Activated naive CD8-positive, alpha-beta T cell (primary cell): ENCODE measurements at regions not wholly inside any gene's neighbourhood (a gene's known extent, or its start where the extent isn't known, plus 50 kb on each side); places are given as distances from the start of the nearest gene placed in this dataset.

Source experiments
- H3K27ac Mint-ChIP-seq: one replicate; pipeline ENCODE4 v1.8.0; 2021; ENCODE audit warnings: mixed read lengths
- H3K27me3 Mint-ChIP-seq: one replicate; pipeline ENCODE4 v1.8.0; 2021; ENCODE audit warnings: mixed read lengths
- H3K36me3 Mint-ChIP-seq: one replicate; pipeline ENCODE4 v1.8.0; 2021; ENCODE audit warnings: mixed read lengths
- H3K4me1 Mint-ChIP-seq: one replicate; pipeline ENCODE4 v1.8.0; 2021; ENCODE audit warnings: low read depth, mixed read lengths
- H3K4me3 Mint-ChIP-seq: one replicate; pipeline ENCODE4 v1.8.0; 2021; ENCODE audit warnings: mild to moderate bottlenecking, mixed read lengths
- H3K9me3 Mint-ChIP-seq: one replicate; pipeline ENCODE4 v1.8.0; 2021; ENCODE audit warnings: low read depth, mixed read lengths

DNA sequence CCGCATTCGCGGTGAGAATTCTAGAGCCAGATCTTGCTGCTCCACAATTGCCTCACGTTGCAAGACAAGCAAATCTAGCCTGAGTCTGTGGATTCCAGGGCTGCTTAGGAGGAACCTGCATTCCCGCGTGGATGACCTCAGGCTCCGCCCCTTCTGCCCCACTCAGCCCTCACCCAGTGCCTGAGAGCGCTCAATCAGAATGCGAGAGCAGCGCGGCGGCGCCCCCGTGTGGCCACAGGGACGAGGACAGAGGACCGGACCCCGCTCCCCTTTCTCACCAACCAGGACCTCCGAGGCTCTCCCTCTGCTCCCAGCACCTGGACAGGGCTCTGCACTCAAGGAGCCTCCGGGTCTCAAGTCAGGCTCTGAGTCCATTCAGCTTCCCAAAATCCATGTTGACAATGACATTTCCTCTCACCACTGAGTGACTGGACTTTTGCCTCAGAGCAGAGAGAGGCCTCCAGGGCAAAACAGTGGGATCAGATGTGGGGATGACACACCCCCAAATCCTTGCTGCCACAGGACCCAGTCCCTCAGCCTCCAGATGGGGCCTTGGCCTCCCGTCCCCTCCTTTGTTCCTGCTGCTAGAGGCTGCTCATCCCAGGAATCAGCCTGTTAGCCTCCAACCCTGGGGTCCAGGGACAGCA lies 52.0 kb downstream of the RPP21 start:
- Mint-ChIP-seq H3K27ac (no peak overlapping the region), H3K36me3 (no peaks in the 10 kb centered on the region), H3K27me3 (peaks cover 11% of the 10 kb centered on the region), H3K9me3 (no peaks in the 10 kb centered on the region), H3K4me1 (peaks cover 8% of the 10 kb centered on the region), H3K4me3 (no peak overlapping the region)

DNA sequence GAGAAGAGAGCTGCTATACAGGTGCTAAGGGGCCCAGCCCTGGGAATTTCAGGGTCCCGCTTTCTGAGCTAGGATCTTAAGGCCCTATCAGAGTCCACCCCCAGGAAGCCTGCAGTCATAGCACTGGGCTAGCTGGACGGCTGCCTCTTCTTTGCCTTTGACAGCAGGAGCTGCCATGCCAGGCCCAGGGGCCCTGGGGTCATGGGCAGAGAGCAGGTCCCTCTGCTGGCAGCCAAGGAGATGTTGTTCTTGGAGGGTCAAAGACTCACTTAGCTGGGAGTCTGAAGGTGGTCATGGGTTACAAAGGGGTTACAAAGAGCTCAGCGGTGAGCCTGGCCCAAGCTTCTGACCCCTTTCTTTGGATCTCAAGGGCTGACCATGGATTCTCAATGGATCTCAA lies 52.7 kb downstream of the RPP21 start:
- H3K36me3 Mint-ChIP-seq: no peaks in the 10 kb centered on the region
- H3K4me1 Mint-ChIP-seq: peaks cover 8% of the 10 kb centered on the region
- H3K4me3 Mint-ChIP-seq: no peak overlapping the region
- H3K27ac Mint-ChIP-seq: no peak overlapping the region
- peaks cover 11% of the 10 kb centered on the region for H3K27me3 Mint-ChIP-seq
- H3K9me3 Mint-ChIP-seq: no peaks in the 10 kb centered on the region

DNA sequence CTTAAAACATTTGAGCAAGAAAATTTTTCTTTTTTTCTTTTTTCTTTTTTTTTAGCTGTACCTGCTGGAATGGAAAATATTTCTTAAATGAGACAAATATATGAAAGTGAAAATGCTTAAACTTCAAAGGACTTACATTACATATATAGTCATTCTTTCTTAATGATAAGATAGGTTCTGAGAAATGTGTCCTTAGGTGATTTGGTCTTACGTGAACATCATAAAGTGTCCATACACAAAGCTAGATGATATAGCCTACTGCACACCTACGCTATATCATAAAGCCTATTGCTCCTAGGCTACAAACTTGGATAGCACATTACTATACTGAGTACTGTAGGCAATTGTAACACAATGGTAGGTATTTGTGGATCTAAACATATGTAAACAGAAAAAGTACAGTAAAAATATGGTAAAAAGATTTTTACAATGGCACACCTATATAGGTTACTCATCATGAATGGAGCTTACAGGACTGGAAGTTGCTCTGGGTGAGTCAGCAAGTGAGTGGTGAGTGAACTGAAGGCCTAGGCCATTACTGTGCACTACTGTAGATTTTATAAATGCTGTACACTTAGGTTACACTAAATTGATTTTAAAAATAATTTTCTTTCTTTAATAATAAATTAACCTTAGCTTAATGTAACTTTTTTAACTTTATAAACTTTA lies 54.6 kb downstream of the RPP21 start:
- Mint-ChIP-seq H3K36me3 (no peaks in the 10 kb centered on the region), H3K4me1 (peaks cover 8% of the 10 kb centered on the region), H3K4me3 (no peak overlapping the region), H3K9me3 (no peaks in the 10 kb centered on the region), H3K27ac (no peak overlapping the region), H3K27me3 (peaks cover 14% of the 10 kb centered on the region)

DNA sequence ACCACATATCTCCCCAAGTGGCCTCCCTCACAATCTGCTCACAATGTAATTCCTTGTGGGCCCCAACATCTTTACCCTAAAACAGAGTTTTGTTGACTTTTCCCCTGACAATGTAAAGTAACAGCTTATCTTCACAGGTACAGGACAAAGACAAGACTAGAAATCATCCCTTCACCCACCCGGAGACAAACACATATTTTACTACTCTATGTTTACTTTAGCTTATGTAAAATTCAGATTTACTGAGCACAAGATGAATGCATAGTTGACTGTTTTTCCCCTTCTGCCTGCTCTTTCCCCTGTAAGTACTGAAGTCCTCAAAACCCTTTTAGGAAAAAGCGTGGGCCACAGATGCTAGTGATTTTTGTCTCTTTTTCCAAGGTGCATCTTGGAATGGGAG lies 61.0 kb downstream of the RPP21 start:
- peaks cover 22% of the 10 kb centered on the region for H3K27me3 Mint-ChIP-seq

DNA sequence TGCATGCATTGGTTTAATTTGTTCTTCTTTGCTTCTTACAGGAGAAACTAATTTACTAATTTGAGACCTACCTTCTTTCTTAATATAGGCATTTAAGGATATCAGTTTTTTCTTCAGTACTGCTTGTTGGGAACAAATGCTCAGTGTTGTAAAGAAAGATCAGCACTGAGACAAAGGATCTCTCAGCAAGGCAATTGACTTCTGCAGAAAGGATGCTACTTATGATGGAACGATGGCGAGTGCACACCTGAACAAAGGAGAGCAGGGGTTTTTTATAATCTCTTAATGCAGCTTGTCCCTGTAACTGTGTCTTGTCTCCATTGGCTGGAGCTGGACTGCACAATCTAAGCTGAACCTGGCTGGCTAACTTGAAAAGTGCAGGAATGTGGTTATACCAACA lies 64.2 kb downstream of the RPP21 start:
- Mint-ChIP-seq H3K9me3 (peaks cover 7% of the 10 kb centered on the region), H3K4me1 (peaks cover 17% of the 10 kb centered on the region), H3K27me3 (peaks cover 39% of the 10 kb centered on the region), H3K4me3 (no peak overlapping the region), H3K36me3 (peaks cover 8% of the 10 kb centered on the region), H3K27ac (no peak overlapping the region)

More for the DNA sequence above, 61.0 kb downstream of the RPP21 start:
- peaks cover 9% of the 10 kb centered on the region for H3K4me1 Mint-ChIP-seq
- H3K36me3 Mint-ChIP-seq: peaks cover 8% of the 10 kb centered on the region
- peaks cover 7% of the 10 kb centered on the region for H3K9me3 Mint-ChIP-seq
- H3K27ac Mint-ChIP-seq: no peak overlapping the region
- H3K4me3 Mint-ChIP-seq: no peak overlapping the region

DNA sequence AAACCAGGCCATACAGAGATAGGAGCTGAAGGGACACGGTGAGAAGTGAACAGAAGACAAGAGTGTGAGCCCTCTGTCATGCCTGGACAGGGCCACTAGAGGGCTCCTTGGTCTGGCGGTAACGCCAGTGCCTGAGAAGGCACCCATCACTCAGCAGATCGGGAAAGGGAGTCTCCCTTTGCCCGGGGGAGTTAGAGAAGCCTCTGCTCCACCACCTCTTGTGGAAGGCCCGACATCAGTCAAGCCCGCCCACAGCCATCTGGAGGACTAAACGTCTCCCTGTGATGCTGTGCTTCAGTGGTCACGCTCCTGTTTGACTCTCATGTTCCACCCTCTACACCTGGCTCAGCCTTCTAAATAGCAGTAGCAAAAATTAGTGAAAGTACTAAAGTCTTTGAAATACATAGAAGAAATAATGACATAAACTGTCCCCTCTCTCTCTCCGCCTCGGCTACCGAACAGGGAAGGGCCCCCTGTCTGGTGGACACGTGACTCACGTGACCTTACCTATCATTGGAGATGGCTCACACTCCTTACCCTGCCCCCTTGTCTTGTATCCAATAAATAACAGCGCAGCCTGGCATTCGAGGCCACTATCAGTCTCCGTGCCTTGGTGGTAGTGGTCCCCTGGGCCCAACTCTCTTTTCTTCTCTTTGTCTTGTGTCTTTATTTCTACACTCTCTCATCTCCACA lies 66.7 kb downstream of the RPP21 start:
- H3K9me3 Mint-ChIP-seq: peaks cover 7% of the 10 kb centered on the region
- no peak overlapping the region for H3K27ac Mint-ChIP-seq
- H3K4me1 Mint-ChIP-seq: peaks cover 8% of the 10 kb centered on the region
- peak overlapping the region; percentile 59 for H3K4me3 Mint-ChIP-seq
- peaks cover 32% of the 10 kb centered on the region for H3K27me3 Mint-ChIP-seq
- H3K36me3 Mint-ChIP-seq: peaks cover 8% of the 10 kb centered on the region

DNA sequence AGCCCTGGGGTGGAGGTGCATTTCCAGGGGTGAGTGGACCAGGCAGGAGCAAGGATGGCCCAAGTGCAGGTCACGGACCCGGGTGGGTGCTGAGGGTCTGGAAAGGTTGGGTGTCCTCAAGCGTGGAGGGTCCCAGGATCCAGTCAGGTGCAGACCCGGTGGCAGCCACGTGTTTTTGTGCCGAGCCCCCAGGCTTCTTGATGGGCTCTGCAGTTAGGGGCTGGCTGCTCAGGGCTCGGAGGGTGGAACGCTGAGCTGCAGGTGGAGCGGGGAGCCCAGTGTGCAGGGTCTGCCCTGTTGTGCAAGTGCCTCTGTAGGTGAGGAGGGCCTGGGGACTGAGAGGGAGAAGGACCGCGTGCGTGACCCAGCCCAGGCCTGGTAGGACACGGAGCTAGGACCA lies 70.9 kb upstream of the HLA-E start:
- H3K27me3 Mint-ChIP-seq: peaks cover 17% of the 10 kb centered on the region
- no peaks in the 10 kb centered on the region for H3K4me1 Mint-ChIP-seq
- H3K27ac Mint-ChIP-seq: no peak overlapping the region
- no peaks in the 10 kb centered on the region for H3K36me3 Mint-ChIP-seq
- H3K4me3 Mint-ChIP-seq: no peak overlapping the region
- H3K9me3 Mint-ChIP-seq: no peaks in the 10 kb centered on the region

DNA sequence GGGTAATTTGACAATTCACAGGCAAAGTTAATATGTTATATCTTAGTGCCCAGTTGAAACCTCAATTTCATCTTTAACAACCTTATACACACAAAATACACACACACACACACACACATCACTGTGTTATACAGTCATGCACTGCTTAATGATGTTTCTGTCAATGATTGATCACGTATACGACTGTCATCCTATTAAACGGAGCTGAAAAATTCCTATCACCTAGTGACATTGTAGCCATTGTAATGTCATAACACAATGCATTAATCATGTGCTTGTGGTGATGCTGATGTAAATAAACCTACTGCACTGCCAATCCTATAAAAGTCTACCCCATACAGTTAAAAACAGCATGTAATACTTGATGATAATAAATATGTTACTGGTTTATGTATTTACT lies 64.8 kb upstream of the HLA-E start:
- no peak overlapping the region for H3K4me3 Mint-ChIP-seq
- no peaks in the 10 kb centered on the region for H3K9me3 Mint-ChIP-seq
- no peak overlapping the region for H3K27ac Mint-ChIP-seq
- H3K36me3 Mint-ChIP-seq: no peaks in the 10 kb centered on the region
- peaks cover 43% of the 10 kb centered on the region for H3K27me3 Mint-ChIP-seq
- H3K4me1 Mint-ChIP-seq: no peaks in the 10 kb centered on the region
